Ovary (tissue), 3 donors: ENCODE measurements at regions not wholly inside any gene's neighbourhood (a gene's known extent, or its start where the extent isn't known, plus 50 kb on each side); places are given as distances from the start of the nearest gene placed in this dataset.

Experiments
- CTCF ChIP-seq, 3 donors: fragments of 450-650 bp in 2 of 3; fragments of 200-600 bp in 1 of 3; IDR thresholded peaks; one replicate each; pipeline versions ENCODE4 v1.5.1 to v1.8.0; 2016 to 2022; ENCODE audit warnings: antibody characterized with exemption in 3 of 3, mild to moderate bottlenecking in 1 of 3
- EP300 ChIP-seq: sonication (generic); formaldehyde crosslinking; IDR thresholded peaks from one replicate; pipeline ENCODE4 v1.6.1; 2017; ENCODE audit warnings: antibody characterized with exemption
- donor health status: DM: no; HTN: no; CAD: no.

- TF ChIP-seq CTCF (IDR thresholded peaks at IDR 0.05) (no peak), EP300 (no peak)
Observed at GRCh38 chr3:159726231-159726964, 262.2 kb upstream of the IL12A start.
